Gastroesophageal sphincter (tissue), 3 donors: ENCODE measurements at regions not wholly inside any gene's neighbourhood (a gene's known extent, or its start where the extent isn't known, plus 50 kb on each side); places are given as distances from the start of the nearest gene placed in this dataset.

ENCODE experiments used
- EP300 ChIP-seq: sonication (generic); formaldehyde crosslinking; IDR thresholded peaks from one replicate; pipeline ENCODE4 v1.6.1; 2017; ENCODE audit warnings: antibody characterized with exemption, mild to moderate bottlenecking
- POLR2A ChIP-seq, 2 donors: fragments of 450-650 bp; IDR thresholded peaks; one replicate each; pipeline ENCODE4 v1.6.1; 2017; ENCODE audit warnings: antibody characterized with exemption in 2 of 2, mild to moderate bottlenecking in 2 of 2, moderate library complexity in 1 of 2
- POLR2AphosphoS5 ChIP-seq: sonication (generic); formaldehyde crosslinking; IDR thresholded peaks from one replicate; pipeline ENCODE4 v1.6.1; 2017; ENCODE audit warnings: antibody characterized with exemption
- TF ChIP-seq, protein P1 (sequence below), 4 experiments: fragments of 200-600 bp in 2 of 4; fragments of 450-650 bp in 2 of 4; sonication (generic) in 1 of 4; IDR thresholded peaks; one replicate each; pipeline ENCODE4 v1.5.1; 2017 to 2019; ENCODE audit warnings: antibody characterized with exemption in 4 of 4, mild to moderate bottlenecking in 2 of 4, moderate library complexity in 2 of 4

DNA sequence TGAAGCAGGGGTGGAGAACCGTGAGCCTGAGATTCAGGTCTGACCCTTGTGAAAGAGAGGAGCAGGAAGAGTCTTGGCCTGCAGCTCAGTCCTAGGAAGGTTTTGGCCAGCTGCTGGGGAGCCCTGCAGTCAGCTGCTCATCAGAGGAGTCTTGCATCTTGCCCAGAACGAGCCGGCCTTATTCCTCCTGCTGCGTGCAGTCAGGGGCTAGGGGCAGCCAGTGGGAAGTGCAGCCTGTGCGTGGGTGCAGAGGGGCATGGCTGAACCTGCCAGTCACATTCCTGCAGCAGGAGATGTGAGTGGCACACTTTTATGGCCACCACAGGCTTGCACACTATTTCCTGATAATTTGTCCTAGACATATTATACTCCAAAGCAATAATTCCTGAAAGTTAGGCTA is 278.7 kb downstream of the NPR3 start:
- TF ChIP-seq POLR2A (IDR thresholded peaks at IDR 0.05), result no peak
- TF ChIP-seq, protein P1, sequence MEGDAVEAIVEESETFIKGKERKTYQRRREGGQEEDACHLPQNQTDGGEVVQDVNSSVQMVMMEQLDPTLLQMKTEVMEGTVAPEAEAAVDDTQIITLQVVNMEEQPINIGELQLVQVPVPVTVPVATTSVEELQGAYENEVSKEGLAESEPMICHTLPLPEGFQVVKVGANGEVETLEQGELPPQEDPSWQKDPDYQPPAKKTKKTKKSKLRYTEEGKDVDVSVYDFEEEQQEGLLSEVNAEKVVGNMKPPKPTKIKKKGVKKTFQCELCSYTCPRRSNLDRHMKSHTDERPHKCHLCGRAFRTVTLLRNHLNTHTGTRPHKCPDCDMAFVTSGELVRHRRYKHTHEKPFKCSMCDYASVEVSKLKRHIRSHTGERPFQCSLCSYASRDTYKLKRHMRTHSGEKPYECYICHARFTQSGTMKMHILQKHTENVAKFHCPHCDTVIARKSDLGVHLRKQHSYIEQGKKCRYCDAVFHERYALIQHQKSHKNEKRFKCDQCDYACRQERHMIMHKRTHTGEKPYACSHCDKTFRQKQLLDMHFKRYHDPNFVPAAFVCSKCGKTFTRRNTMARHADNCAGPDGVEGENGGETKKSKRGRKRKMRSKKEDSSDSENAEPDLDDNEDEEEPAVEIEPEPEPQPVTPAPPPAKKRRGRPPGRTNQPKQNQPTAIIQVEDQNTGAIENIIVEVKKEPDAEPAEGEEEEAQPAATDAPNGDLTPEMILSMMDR (IDR thresholded peaks at IDR 0.05), result no peak
- no peak for TF ChIP-seq EP300
- TF ChIP-seq POLR2AphosphoS5, result no peak
